ENCODE measurements at regions not wholly inside any gene's neighbourhood (a gene's known extent, or its start where the extent isn't known, plus 50 kb on each side); places are given as distances from the start of the nearest gene placed in this dataset.

DNA sequence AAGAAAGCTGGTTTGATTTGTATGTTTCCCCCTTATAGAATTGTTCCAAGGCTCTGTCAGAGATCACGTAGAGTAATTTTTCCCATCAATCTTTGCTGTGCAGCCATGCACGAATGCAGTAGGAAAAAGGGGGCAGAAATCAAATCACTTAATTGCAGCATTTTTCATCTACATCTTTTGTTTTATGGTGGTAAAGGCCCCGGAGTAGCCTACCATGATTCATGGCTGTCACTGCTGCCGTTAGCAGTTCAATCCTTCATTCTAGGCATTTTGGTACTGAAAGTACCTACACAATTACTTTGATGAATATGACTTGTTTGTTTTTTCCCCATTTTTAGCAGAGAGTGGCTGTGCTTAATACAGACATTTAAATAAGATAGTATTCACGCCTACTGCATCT is 631.9 kb upstream of the MMS22L start:
- no peak for TF ChIP-seq POLR2A (IDR thresholded peaks at IDR 0.05; ENCODE audit: low read length)
- TF ChIP-seq GATA1 (IDR thresholded peaks at IDR 0.05; ENCODE audit: low read depth, low read length): no peak
